HepG2 (cell line): ENCODE measurements at regions not wholly inside any gene's neighbourhood (a gene's known extent, or its start where the extent isn't known, plus 50 kb on each side); places are given as distances from the start of the nearest gene placed in this dataset.

Source experiments
- ATAC-seq: fragments of 200-7000 bp; cut with Tn5 transposase; 3 replicates; pipeline ENCODE4 v1.9.1; 2020; ENCODE audit warnings: mild to moderate bottlenecking, moderate library complexity
- BruUV-seq: library from RNA; stranded (reverse); fragments of 400-500 nt; replicated peaks from 2 replicates; lab custom pipeline; 2021; lab: Mats Ljungman, UMichigan
- CTCF ChIA-PET: fragments of 300-600 bp; formaldehyde crosslinking; extraction: SDS; loops from one replicate; lab custom pipeline; 2021; ENCODE audit warnings: low total read pairs, inconsistent platforms, low intra/inter-chr PET ratio; lab: Yijun Ruan, JAX
- POLR2A ChIA-PET: fragments of 350-600 bp; sonication (Branson Sonifier 250); formaldehyde crosslinking; loops from one replicate; lab custom pipeline; 2020; ENCODE audit warnings: antibody characterized with exemption, inconsistent platforms; lab: Yijun Ruan, JAX
- DNase-seq: peaks from one replicate; pipeline ENCODE4 v3.0.0-alpha.2; 2015; ENCODE audit warnings: low spot score
- FAIRE-seq: peaks from 3 replicates; lab custom pipeline; 2011; peaks lifted over from hg19 to GRCh38; lab: Jason Lieb, UNC
- H2AFZ ChIP-seq: one replicate; pipeline ENCODE4 v1.6.1; 2011; ENCODE audit warnings: low read length, inconsistent platforms
- H3K27ac ChIP-seq: fragments of 300-600 bp; 3 replicates; pipeline ENCODE4 v1.8.0; 2011; ENCODE audit warnings: mixed run types, mild to moderate bottlenecking, mixed read lengths, low read length, inconsistent platforms; ENCODE audit not compliant: insufficient read depth; ENCODE audit errors: extremely low read length
- H3K27me3 ChIP-seq, 2 experiments: fragments of 200-600 bp in 1 of 2; 2 replicates in 1 of 2; 3 replicates in 1 of 2; pipeline versions ENCODE4 v1.6.0 to v1.8.0; 2011; ENCODE audit warnings: low read length in 2 of 2, mild to moderate bottlenecking in 2 of 2, moderate library complexity in 2 of 2, inconsistent platforms in 1 of 2; ENCODE audit not compliant: insufficient read depth in 2 of 2, control insufficient read depth in 1 of 2
- H3K36me3 ChIP-seq, 2 experiments: fragments of 200-600 bp in 1 of 2; replicated peaks in 1 of 2; 2 replicates in 1 of 2; 3 replicates in 1 of 2; pipeline versions ENCODE4 v1.5.1 to v1.8.0; 2011; ENCODE audit warnings: low read length in 2 of 2, inconsistent platforms in 1 of 2; ENCODE audit not compliant: insufficient read depth in 2 of 2, control insufficient read depth in 1 of 2
- H3K4me1 ChIP-seq: 2 replicates; pipeline ENCODE4 v1.5.1; 2012; ENCODE audit warnings: low read length, inconsistent platforms; ENCODE audit not compliant: insufficient read depth
- H3K4me2 ChIP-seq: 2 replicates; pipeline ENCODE4 v1.6.0; 2011; ENCODE audit warnings: low read depth, low read length, inconsistent platforms
- H3K4me3 ChIP-seq, 3 experiments: fragments of 200-600 bp in 1 of 3; sonication (generic), shearing (Covaris generic) in 1 of 3; replicated peaks in 1 of 3; 2 replicates each; pipeline ENCODE4 v1.5.1; 2011 to 2016; ENCODE audit warnings: low read length in 3 of 3, inconsistent platforms in 2 of 3, low read depth in 2 of 3, mild to moderate bottlenecking in 2 of 3, control low read depth in 1 of 3, mixed read lengths in 1 of 3; ENCODE audit not compliant: insufficient read depth in 1 of 3
- H3K79me2 ChIP-seq: one replicate; pipeline ENCODE4 v1.6.1; 2011; ENCODE audit warnings: low read length, inconsistent platforms; ENCODE audit not compliant: insufficient read depth
- H3K9ac ChIP-seq: 2 replicates; pipeline ENCODE4 v1.6.0; 2011; ENCODE audit warnings: mild to moderate bottlenecking, low read depth, low read length, inconsistent platforms; ENCODE audit not compliant: insufficient read depth
- H3K9me3 ChIP-seq: 2 replicates; pipeline ENCODE4 v1.5.1; 2012; ENCODE audit warnings: mild to moderate bottlenecking, low read length
- H4K20me1 ChIP-seq: 2 replicates; pipeline ENCODE4 v1.6.0; 2011; ENCODE audit warnings: inconsistent platforms, mild to moderate bottlenecking, low read length, moderate library complexity; ENCODE audit not compliant: insufficient read depth
- FLYWCH1 ChIP-seq: sonication (generic); formaldehyde crosslinking; IDR thresholded peaks from 2 replicates; pipeline ENCODE4 v1.8.1; 2023; ENCODE audit warnings: mild to moderate bottlenecking, missing genetic modification reagents
- PAF1 ChIP-seq: IDR thresholded peaks from 2 replicates; pipeline ENCODE4 v1.6.1; 2016; ENCODE audit warnings: missing genetic modification reagents, missing compliant biosample characterization
- SCMH1 ChIP-seq: sonication (generic); formaldehyde crosslinking; IDR thresholded peaks from 2 replicates; pipeline ENCODE4 v1.9.0; 2021; ENCODE audit warnings: missing genetic modification reagents, mild to moderate bottlenecking, borderline replicate concordance
- ZNF101 ChIP-seq: sonication (generic); formaldehyde crosslinking; IDR thresholded peaks from 2 replicates; pipeline ENCODE4 v1.4.0; 2020; ENCODE audit warnings: mild to moderate bottlenecking, low read depth, missing genetic modification reagents, borderline replicate concordance
- ZNF260 ChIP-seq: sonication (generic); formaldehyde crosslinking; IDR thresholded peaks from 2 replicates; pipeline ENCODE4 v1.4.0; 2020; ENCODE audit warnings: missing genetic modification reagents, low read depth, mild to moderate bottlenecking, borderline replicate concordance
- WGBS: methylation state at CpG from one replicate; pipeline ENCODE4 v1.1.6; 2017; ENCODE audit warnings: low lambda C conversion rate; 5-methylcytosine and 5-hydroxymethylcytosine counted together
- in situ Hi-C: cut with HindIII; loops from 2 replicates; pipeline ENCODE4 v1.10.0; 2017; ENCODE audit warnings: low pct_unique_long_range_greater_than_20kb; ENCODE audit not compliant: extremely low pct_ligation_motif_present
- intact Hi-C: fragments of 100-400 bp; cut with micrococcal nuclease; formaldehyde crosslinking; loops from one replicate; pipeline ENCODE4 v1.10.0; 2022; ENCODE audit not compliant: unreplicated experiment
- TF ChIP-seq, protein P1 (sequence below): sonication (generic); formaldehyde crosslinking; conservative IDR thresholded peaks from 2 replicates; pipeline ENCODE4 v1.4.0; 2020; ENCODE audit warnings: missing genetic modification reagents

DNA sequence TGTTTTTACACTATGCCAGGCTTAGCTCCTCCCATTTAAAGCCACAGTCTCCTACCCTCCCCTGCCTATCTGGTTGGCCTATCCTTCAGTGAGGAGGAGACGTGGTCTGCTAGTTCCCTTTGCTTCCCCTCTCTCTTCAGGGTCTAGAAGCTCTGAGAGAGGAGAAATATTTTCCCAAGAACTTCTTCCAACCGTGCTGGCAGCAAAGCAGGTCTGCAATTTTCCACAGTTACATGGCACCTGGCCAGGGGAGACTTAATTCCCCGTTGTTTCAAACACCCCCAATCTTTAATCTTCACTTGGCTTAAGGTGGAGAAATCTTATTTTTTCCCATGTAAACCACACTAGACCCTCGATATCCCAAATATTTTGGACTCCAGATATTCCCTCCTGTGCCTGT, 149.5 kb upstream of the MCTP2 start:
- Histone ChIP-seq H3K4me1 (no peaks in the 10 kb centered on the region), H3K4me3 (no peak overlapping the region), H3K4me2 (no peak overlapping the region), H3K9ac (no peak overlapping the region), H3K79me2 (no peaks in the 10 kb centered on the region), H3K36me3 (no peaks in the 10 kb centered on the region), H4K20me1 (no peaks in the 10 kb centered on the region), H3K27me3 (peaks cover 0 to 14% of the 10 kb centered on the region in 2 experiments; a peak in 2 of 5 replicates), H3K9me3 (no peaks in the 10 kb centered on the region), H2AFZ (no peak overlapping the region), H3K27ac (no peak overlapping the region)
- ChIA-PET CTCF (no interaction called here), POLR2A (no interaction called here)
- in situ Hi-C loops (no loop called here), intact Hi-C loops (no loop called here)
- no TSS peak for BruUV-seq
- ATAC-seq (no peak), FAIRE-seq (no peak), DNase-seq (no peak)
- TF ChIP-seq ZNF260, result no peak
- TF ChIP-seq PAF1 (CRISPR knock-in tag), result no peak
- TF ChIP-seq FLYWCH1 (CRISPR knock-in tag), result no peak
- 3% methylated on average over 4 of the region's 4 CpGs for WGBS

DNA sequence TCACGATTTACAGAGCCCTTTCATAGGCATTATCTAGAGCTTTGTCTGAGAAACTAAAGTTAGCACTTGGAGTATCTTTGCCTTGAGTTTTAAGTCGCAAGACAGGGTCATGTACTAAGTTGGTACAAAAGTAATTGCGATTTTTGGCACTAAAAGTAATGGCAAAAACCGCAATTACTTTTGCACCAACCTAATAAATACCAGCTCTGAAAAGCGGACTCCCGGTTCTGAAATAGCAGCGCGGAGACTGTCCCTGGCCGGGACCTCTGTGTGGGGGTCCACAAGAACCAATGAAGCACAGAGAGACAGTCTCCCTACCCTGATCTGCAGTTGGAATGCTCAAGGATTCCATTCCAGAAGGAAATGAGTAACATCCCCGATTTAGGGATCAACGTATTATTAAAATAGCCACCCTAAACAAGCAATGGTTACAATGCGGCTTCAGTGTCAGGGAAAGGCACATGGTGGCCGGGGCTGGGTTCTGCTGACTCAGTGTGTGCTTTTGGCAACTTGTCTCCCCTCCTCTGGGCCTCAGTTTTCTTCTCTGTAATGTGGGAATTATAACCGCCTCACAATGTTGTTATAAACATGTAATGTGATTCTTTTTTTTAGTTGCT, 150.3 kb upstream of the MCTP2 start:
- H3K27me3 ChIP-seq, result peaks cover 0 to 14% of the 10 kb centered on the region in 2 experiments; a peak in 2 of 5 replicates
- intact Hi-C loops (no loop called here), in situ Hi-C loops (no loop called here)
- WGBS, result 42% methylated on average over 14 of the region's 14 CpGs
- DNase-seq, result no peak
- H3K9ac ChIP-seq, result no peak overlapping the region
- no peak for FAIRE-seq
- H3K36me3 ChIP-seq, result no peaks in the 10 kb centered on the region
- H3K9me3 ChIP-seq, result no peaks in the 10 kb centered on the region
- H3K4me3 ChIP-seq, result no peak overlapping the region
- ChIA-PET CTCF (no interaction called here), POLR2A (no interaction called here)
- H3K79me2 ChIP-seq, result no peaks in the 10 kb centered on the region
- H3K4me1 ChIP-seq, result no peaks in the 10 kb centered on the region
- ATAC-seq, result no peak
- H4K20me1 ChIP-seq, result no peaks in the 10 kb centered on the region
- BruUV-seq, result no TSS peak
- no peak overlapping the region for H2AFZ ChIP-seq
- H3K27ac ChIP-seq, result no peak overlapping the region
- H3K4me2 ChIP-seq, result no peak overlapping the region
- TF ChIP-seq ZNF101 (CRISPR knock-in tag) (no peak), SCMH1 (CRISPR knock-in tag) (no peak)
- TF ChIP-seq, protein P1, sequence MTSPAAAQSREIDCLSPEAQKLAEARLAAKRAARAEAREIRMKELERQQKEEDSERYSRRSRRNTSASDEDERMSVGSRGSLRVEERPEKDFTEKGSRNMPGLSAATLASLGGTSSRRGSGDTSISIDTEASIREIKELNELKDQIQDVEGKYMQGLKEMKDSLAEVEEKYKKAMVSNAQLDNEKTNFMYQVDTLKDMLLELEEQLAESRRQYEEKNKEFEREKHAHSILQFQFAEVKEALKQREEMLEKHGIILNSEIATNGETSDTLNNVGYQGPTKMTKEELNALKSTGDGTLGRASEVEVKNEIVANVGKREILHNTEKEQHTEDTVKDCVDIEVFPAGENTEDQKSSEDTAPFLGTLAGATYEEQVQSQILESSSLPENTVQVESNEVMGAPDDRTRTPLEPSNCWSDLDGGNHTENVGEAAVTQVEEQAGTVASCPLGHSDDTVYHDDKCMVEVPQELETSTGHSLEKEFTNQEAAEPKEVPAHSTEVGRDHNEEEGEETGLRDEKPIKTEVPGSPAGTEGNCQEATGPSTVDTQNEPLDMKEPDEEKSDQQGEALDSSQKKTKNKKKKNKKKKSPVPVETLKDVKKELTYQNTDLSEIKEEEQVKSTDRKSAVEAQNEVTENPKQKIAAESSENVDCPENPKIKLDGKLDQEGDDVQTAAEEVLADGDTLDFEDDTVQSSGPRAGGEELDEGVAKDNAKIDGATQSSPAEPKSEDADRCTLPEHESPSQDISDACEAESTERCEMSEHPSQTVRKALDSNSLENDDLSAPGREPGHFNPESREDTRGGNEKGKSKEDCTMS (CRISPR knock-in tag), result no peak
